ENCODE measurements at regions not wholly inside any gene's neighbourhood (a gene's known extent, or its start where the extent isn't known, plus 50 kb on each side); places are given as distances from the start of the nearest gene placed in this dataset.

- ChIA-PET CTCF (no interaction called here), POLR2A (interaction anchor here (0.7 kb wide), 1 partner anchor 151 kb away, joined by 3 read pairs; no protein-coding TSS in a partner anchor)
- BruUV-seq (replicated peaks), result no TSS peak
- Mint-ChIP-seq H3K4me3 (ENCODE audit: unreplicated experiment) (no peak overlapping the region), H3K27ac (ENCODE audit: low read depth, unreplicated experiment) (peak overlapping the region; percentile 0), H3K4me1 (ENCODE audit: insufficient read depth, unreplicated experiment) (peaks cover 6% of the 10 kb centered on the region), H3K36me3 (ENCODE audit: insufficient read depth, unreplicated experiment) (no peaks in the 10 kb centered on the region), H3K27me3 (ENCODE audit: insufficient read depth, unreplicated experiment) (no peaks in the 10 kb centered on the region), H3K9me3 (ENCODE audit: unreplicated experiment) (no peaks in the 10 kb centered on the region)
- intact Hi-C loops (cut with micrococcal nuclease), result no loop called here
- no peak for DNase-seq (ENCODE audit: unreplicated experiment)
- TF ChIP-seq CTCF (IDR thresholded peaks at IDR 0.05; ENCODE audit: unreplicated experiment), result no peak
Measured at GRCh38 chr15:87433871-87434270, 822.7 kb downstream of the NTRK3 start.

- Mint-ChIP-seq H3K27me3 (ENCODE audit: insufficient read depth, unreplicated experiment) (no peaks in the 10 kb centered on the region), H3K4me3 (ENCODE audit: unreplicated experiment) (no peak overlapping the region), H3K4me1 (ENCODE audit: insufficient read depth, unreplicated experiment) (no peaks in the 10 kb centered on the region), H3K36me3 (ENCODE audit: insufficient read depth, unreplicated experiment) (no peaks in the 10 kb centered on the region), H3K9me3 (ENCODE audit: unreplicated experiment) (peaks cover 6% of the 10 kb centered on the region), H3K27ac (ENCODE audit: low read depth, unreplicated experiment) (no peak overlapping the region)
- BruUV-seq (replicated peaks), result no TSS peak
- intact Hi-C loops (cut with micrococcal nuclease), result no loop called here
- no peak for DNase-seq (ENCODE audit: unreplicated experiment)
- POLR2A ChIA-PET, result no interaction called here
- no peak for TF ChIP-seq CTCF (IDR thresholded peaks at IDR 0.05; ENCODE audit: unreplicated experiment)
- CTCF ChIA-PET, result no interaction called here
Measured at GRCh38 chr15:87429754-87430153, 826.8 kb downstream of the NTRK3 start.

- no peaks in the 10 kb centered on the region for H3K4me1 Mint-ChIP-seq (ENCODE audit: insufficient read depth, unreplicated experiment)
- ChIA-PET CTCF (no interaction called here), POLR2A (no interaction called here)
- no peaks in the 10 kb centered on the region for H3K9me3 Mint-ChIP-seq (ENCODE audit: unreplicated experiment)
- no peak overlapping the region for H3K4me3 Mint-ChIP-seq (ENCODE audit: unreplicated experiment)
- no TSS peak for BruUV-seq (replicated peaks)
- no peaks in the 10 kb centered on the region for H3K36me3 Mint-ChIP-seq (ENCODE audit: insufficient read depth, unreplicated experiment)
- TF ChIP-seq CTCF (IDR thresholded peaks at IDR 0.05; ENCODE audit: unreplicated experiment), result no peak
- no peak overlapping the region for H3K27ac Mint-ChIP-seq (ENCODE audit: low read depth, unreplicated experiment)
- intact Hi-C loops (cut with micrococcal nuclease), result no loop called here
- no peak for DNase-seq (ENCODE audit: unreplicated experiment)
- H3K27me3 Mint-ChIP-seq (ENCODE audit: insufficient read depth, unreplicated experiment), result no peaks in the 10 kb centered on the region
Measured at GRCh38 chr15:87420017-87420416, 836.5 kb downstream of the NTRK3 start.

- POLR2A ChIA-PET, result no interaction called here
- Mint-ChIP-seq H3K4me1 (ENCODE audit: insufficient read depth, unreplicated experiment) (no peaks in the 10 kb centered on the region), H3K27me3 (ENCODE audit: insufficient read depth, unreplicated experiment) (no peaks in the 10 kb centered on the region), H3K27ac (ENCODE audit: low read depth, unreplicated experiment) (no peak overlapping the region), H3K9me3 (ENCODE audit: unreplicated experiment) (no peaks in the 10 kb centered on the region), H3K4me3 (ENCODE audit: unreplicated experiment) (no peak overlapping the region), H3K36me3 (ENCODE audit: insufficient read depth, unreplicated experiment) (no peaks in the 10 kb centered on the region)
- TF ChIP-seq CTCF (IDR thresholded peaks at IDR 0.05; ENCODE audit: unreplicated experiment), result no peak
- CTCF ChIA-PET, result no interaction called here
- DNase-seq (ENCODE audit: unreplicated experiment), result no peak
- BruUV-seq (replicated peaks), result no TSS peak
- intact Hi-C loops (cut with micrococcal nuclease), result no loop called here
Measured at GRCh38 chr15:87419344-87419743, 837.2 kb downstream of the NTRK3 start.

Measured in MCF 10A (cell line).